ENCODE measurements at regions not wholly inside any gene's neighbourhood (a gene's known extent, or its start where the extent isn't known, plus 50 kb on each side); places are given as distances from the start of the nearest gene placed in this dataset.

- H3K4me1 ChIP-seq (ENCODE audit: control insufficient read depth in 5 of 5, insufficient read depth in 5 of 5, low read length in 5 of 5) = peaks cover 0 to 3% (median 0%) of the 10 kb centered on the region in 5 donors
- 89 to 91% methylated on average over 6 of the region's 6 CpGs for WGBS, 2 donors
- DNase-seq (no peak), ATAC-seq (ENCODE audit: insufficient read depth, low FRiP score) (no peak)
- no peak overlapping the region for H3K9ac ChIP-seq (ENCODE audit: insufficient read depth in 1 of 2, low read length in 2 of 2)
- H3K27ac ChIP-seq (ENCODE audit: low read depth in 1 of 2, low read length in 1 of 2) = no peak overlapping the region
- no peaks in the 10 kb centered on the region for H3K27me3 ChIP-seq (ENCODE audit: control insufficient read depth in 3 of 3, insufficient read depth in 3 of 3, low read length in 2 of 3)
- TF ChIP-seq, protein P1, sequence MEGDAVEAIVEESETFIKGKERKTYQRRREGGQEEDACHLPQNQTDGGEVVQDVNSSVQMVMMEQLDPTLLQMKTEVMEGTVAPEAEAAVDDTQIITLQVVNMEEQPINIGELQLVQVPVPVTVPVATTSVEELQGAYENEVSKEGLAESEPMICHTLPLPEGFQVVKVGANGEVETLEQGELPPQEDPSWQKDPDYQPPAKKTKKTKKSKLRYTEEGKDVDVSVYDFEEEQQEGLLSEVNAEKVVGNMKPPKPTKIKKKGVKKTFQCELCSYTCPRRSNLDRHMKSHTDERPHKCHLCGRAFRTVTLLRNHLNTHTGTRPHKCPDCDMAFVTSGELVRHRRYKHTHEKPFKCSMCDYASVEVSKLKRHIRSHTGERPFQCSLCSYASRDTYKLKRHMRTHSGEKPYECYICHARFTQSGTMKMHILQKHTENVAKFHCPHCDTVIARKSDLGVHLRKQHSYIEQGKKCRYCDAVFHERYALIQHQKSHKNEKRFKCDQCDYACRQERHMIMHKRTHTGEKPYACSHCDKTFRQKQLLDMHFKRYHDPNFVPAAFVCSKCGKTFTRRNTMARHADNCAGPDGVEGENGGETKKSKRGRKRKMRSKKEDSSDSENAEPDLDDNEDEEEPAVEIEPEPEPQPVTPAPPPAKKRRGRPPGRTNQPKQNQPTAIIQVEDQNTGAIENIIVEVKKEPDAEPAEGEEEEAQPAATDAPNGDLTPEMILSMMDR (IDR thresholded peaks at IDR 0.05; ENCODE audit: control extremely low read depth, extremely low read depth) = no peak
- H3K9me3 ChIP-seq (ENCODE audit: control insufficient read depth in 4 of 4, insufficient read depth in 3 of 4, low read length in 3 of 4) = no peaks in the 10 kb centered on the region
- H3K4me3 ChIP-seq = no peak overlapping the region
- no peaks in the 10 kb centered on the region for H3K36me3 ChIP-seq (ENCODE audit: control insufficient read depth in 4 of 4, insufficient read depth in 4 of 4, low read length in 4 of 4)
Measured at GRCh38 chr12:131253376-131254026, 299.8 kb downstream of the ADGRD1 start.

- TF ChIP-seq, protein P1 (IDR thresholded peaks at IDR 0.05; ENCODE audit: control extremely low read depth, extremely low read depth) = no peak
- no peaks in the 10 kb centered on the region for H3K27me3 ChIP-seq (ENCODE audit: control insufficient read depth in 3 of 3, insufficient read depth in 3 of 3, low read length in 2 of 3)
- H3K9me3 ChIP-seq (ENCODE audit: control insufficient read depth in 4 of 4, insufficient read depth in 3 of 4, low read length in 3 of 4) = no peaks in the 10 kb centered on the region
- 89 to 92% methylated on average over 2 of the region's 2 CpGs for WGBS, 2 donors
- H3K9ac ChIP-seq (ENCODE audit: insufficient read depth in 1 of 2, low read length in 2 of 2) = no peak overlapping the region
- no peak for ATAC-seq (ENCODE audit: insufficient read depth, low FRiP score)
- H3K4me3 ChIP-seq = no peak overlapping the region
- peaks cover 0 to 3% (median 0%) of the 10 kb centered on the region in 5 donors for H3K4me1 ChIP-seq (ENCODE audit: control insufficient read depth in 5 of 5, insufficient read depth in 5 of 5, low read length in 5 of 5)
- H3K36me3 ChIP-seq (ENCODE audit: control insufficient read depth in 4 of 4, insufficient read depth in 4 of 4, low read length in 4 of 4) = no peaks in the 10 kb centered on the region
- no peak for DNase-seq
- no peak overlapping the region for H3K27ac ChIP-seq (ENCODE audit: low read depth in 1 of 2, low read length in 1 of 2)
Measured at GRCh38 chr12:131254374-131254773, 300.7 kb downstream of the ADGRD1 start.

GRCh38 chr12:131258398-131258797 is 304.7 kb downstream of the ADGRD1 start:
- H3K36me3 ChIP-seq (ENCODE audit: control insufficient read depth in 4 of 4, insufficient read depth in 4 of 4, low read length in 4 of 4) = no peaks in the 10 kb centered on the region
- no peaks in the 10 kb centered on the region for H3K9me3 ChIP-seq (ENCODE audit: control insufficient read depth in 4 of 4, insufficient read depth in 3 of 4, low read length in 3 of 4)
- no peak for ATAC-seq (ENCODE audit: insufficient read depth, low FRiP score)
- H3K27ac ChIP-seq (ENCODE audit: low read depth in 1 of 2, low read length in 1 of 2) = no peak overlapping the region
- DNase-seq = no peak
- 86 to 87% methylated on average over 8 of the region's 8 CpGs for WGBS, 2 donors
- TF ChIP-seq, protein P1 (IDR thresholded peaks at IDR 0.05; ENCODE audit: control extremely low read depth, extremely low read depth) = no peak
- no peak overlapping the region for H3K4me3 ChIP-seq
- peaks cover 0 to 4% (median 0%) of the 10 kb centered on the region in 3 donors for H3K27me3 ChIP-seq (ENCODE audit: control insufficient read depth in 3 of 3, insufficient read depth in 3 of 3, low read length in 2 of 3)
- H3K9ac ChIP-seq (ENCODE audit: insufficient read depth in 1 of 2, low read length in 2 of 2) = no peak overlapping the region
- H3K4me1 ChIP-seq (ENCODE audit: control insufficient read depth in 5 of 5, insufficient read depth in 5 of 5, low read length in 5 of 5) = no peaks in the 10 kb centered on the region
